ENCODE measurements at regions not wholly inside any gene's neighbourhood (a gene's known extent, or its start where the extent isn't known, plus 50 kb on each side); places are given as distances from the start of the nearest gene placed in this dataset.

- Histone ChIP-seq H3K4me3 (no peak overlapping the region), H3K27ac (peak overlapping the region; percentile 74 to 91 (median 90)), H3K4me1 (peaks cover 0 to 11% (median 3%) of the 10 kb centered on the region in 4 donors), H3K36me3 (no peaks in the 10 kb centered on the region), H3K27me3 (no peaks in the 10 kb centered on the region), H3K9me3 (no peaks in the 10 kb centered on the region)
- intact Hi-C loops (cut with DNase I): no loop called here
- DNase-seq: no peak
- peak; percentile 95 to 99 (median 98) for ATAC-seq
- 17% methylated on average over 6 of the region's 6 CpGs for WGBS (ENCODE audit: insufficient coverage, low coverage, low lambda C conversion rate, missing lambda C conversion rate)
- TF ChIP-seq, protein P1, sequence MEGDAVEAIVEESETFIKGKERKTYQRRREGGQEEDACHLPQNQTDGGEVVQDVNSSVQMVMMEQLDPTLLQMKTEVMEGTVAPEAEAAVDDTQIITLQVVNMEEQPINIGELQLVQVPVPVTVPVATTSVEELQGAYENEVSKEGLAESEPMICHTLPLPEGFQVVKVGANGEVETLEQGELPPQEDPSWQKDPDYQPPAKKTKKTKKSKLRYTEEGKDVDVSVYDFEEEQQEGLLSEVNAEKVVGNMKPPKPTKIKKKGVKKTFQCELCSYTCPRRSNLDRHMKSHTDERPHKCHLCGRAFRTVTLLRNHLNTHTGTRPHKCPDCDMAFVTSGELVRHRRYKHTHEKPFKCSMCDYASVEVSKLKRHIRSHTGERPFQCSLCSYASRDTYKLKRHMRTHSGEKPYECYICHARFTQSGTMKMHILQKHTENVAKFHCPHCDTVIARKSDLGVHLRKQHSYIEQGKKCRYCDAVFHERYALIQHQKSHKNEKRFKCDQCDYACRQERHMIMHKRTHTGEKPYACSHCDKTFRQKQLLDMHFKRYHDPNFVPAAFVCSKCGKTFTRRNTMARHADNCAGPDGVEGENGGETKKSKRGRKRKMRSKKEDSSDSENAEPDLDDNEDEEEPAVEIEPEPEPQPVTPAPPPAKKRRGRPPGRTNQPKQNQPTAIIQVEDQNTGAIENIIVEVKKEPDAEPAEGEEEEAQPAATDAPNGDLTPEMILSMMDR (IDR thresholded peaks at IDR 0.05): no peak
- no peak for TF ChIP-seq POLR2A (IDR thresholded peaks at IDR 0.05)
Observed at GRCh38 chr6:63410435-63411426, 90.9 kb upstream of the LGSN start.

DNA sequence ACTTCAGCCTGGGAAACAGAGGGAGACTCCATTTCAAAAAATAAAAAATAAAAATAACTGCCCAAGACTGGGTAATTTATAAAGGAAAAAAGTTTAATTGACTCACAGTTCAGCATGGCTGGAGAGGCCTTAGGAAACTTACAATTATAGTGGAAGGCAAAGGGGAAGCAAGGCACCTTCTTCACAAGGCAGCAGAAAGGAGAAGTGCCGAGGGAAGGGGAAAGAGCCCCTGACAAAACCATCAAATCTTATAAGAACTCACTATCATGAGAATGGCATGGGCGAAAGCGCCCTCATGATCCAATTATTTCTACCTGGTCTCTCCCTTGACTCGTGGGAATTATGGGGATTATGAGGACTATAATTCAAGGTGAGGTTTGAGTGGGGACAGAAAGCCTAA lies 95.5 kb upstream of the LGSN start:
- WGBS (ENCODE audit: insufficient coverage, low coverage, low lambda C conversion rate, missing lambda C conversion rate): 83% methylated on average over 1 of the region's 4 CpGs
- no peaks in the 10 kb centered on the region for H3K9me3 ChIP-seq
- no peak for ATAC-seq
- peaks cover 0 to 25% (median 6%) of the 10 kb centered on the region in 4 donors for H3K4me1 ChIP-seq
- no peak overlapping the region for H3K27ac ChIP-seq
- H3K4me3 ChIP-seq: no peak overlapping the region
- no peaks in the 10 kb centered on the region for H3K27me3 ChIP-seq
- intact Hi-C loops (cut with DNase I): no loop called here
- no peak for TF ChIP-seq POLR2A (IDR thresholded peaks at IDR 0.05)
- no peaks in the 10 kb centered on the region for H3K36me3 ChIP-seq
- no peak for DNase-seq

DNA sequence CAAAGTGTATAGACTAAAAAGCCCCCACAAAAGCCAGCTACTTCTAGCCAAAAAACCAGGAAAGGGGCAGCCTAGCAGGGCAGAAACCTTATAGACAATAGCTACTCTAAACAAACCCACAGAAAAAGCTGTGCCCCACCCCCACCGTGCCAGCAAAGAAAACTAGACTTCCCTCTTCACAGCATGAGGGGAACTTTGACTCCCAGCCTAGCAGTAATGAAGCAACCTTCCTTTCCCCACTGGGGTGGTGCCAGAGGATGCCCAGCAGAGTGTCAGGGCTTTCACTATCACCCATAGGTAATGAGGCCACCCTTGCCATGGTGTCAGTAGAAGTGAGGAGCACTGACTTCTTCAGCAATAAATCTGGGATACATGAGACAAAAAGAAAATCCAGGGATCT lies 99.0 kb upstream of the LGSN start:
- Histone ChIP-seq H3K4me3 (no peak overlapping the region), H3K27me3 (no peaks in the 10 kb centered on the region), H3K36me3 (no peaks in the 10 kb centered on the region), H3K9me3 (no peaks in the 10 kb centered on the region), H3K27ac (peak overlapping the region in 2 of 3 donors; percentile 43 to 46), H3K4me1 (peaks cover 0 to 15% (median 3%) of the 10 kb centered on the region in 4 donors)
- WGBS (ENCODE audit: insufficient coverage, low coverage, low lambda C conversion rate, missing lambda C conversion rate): 0% methylated on average over 1 of the region's 1 CpG
- intact Hi-C loops (cut with DNase I): no loop called here
- DNase-seq: peak; percentile 78 to 86 (median 83)
- ATAC-seq: peak; percentile 97 to 99 (median 98)
- TF ChIP-seq POLR2A (IDR thresholded peaks at IDR 0.05): peak; percentile 15
- TF ChIP-seq, protein P1 (IDR thresholded peaks at IDR 0.05): no peak

DNA sequence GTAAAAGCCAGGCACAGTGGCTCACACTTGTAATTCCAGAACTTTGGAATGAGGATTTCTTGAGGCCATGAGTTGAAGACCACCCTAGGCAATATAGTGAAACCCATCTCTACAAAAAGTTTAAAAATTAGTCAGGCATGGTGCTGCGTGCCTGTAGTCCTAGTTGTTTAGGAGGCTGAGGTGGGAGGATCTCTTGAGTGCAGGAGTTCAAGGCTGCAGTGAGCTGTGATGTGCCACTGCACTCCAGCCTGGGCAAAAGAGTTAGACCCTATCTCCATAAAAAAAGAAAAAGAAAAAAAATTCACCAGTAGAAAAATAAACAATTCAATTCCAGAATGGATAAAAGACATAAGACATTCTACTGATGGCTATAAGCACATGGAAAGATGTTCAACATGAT lies 104.9 kb upstream of the LGSN start:
- Histone ChIP-seq H3K36me3 (no peaks in the 10 kb centered on the region), H3K27me3 (no peaks in the 10 kb centered on the region), H3K4me1 (peaks cover 0 to 8% (median 0%) of the 10 kb centered on the region in 4 donors), H3K4me3 (no peak overlapping the region), H3K9me3 (no peaks in the 10 kb centered on the region), H3K27ac (no peak overlapping the region)
- TF ChIP-seq POLR2A (IDR thresholded peaks at IDR 0.05): no peak
- TF ChIP-seq, protein P1 (IDR thresholded peaks at IDR 0.05): no peak
- intact Hi-C loops (cut with DNase I): no loop called here
- ATAC-seq: no peak
- WGBS (ENCODE audit: insufficient coverage, low coverage, low lambda C conversion rate, missing lambda C conversion rate): 100% methylated on average over 1 of the region's 1 CpG
- DNase-seq: no peak

GRCh38 chr6:63425493-63425892 lies 105.7 kb upstream of the LGSN start:
- no peaks in the 10 kb centered on the region for H3K27me3 ChIP-seq
- intact Hi-C loops (cut with DNase I): no loop called here
- 88% methylated on average over 2 of the region's 2 CpGs for WGBS (ENCODE audit: insufficient coverage, low coverage, low lambda C conversion rate, missing lambda C conversion rate)
- H3K9me3 ChIP-seq: no peaks in the 10 kb centered on the region
- H3K27ac ChIP-seq: no peak overlapping the region
- H3K4me1 ChIP-seq: peaks cover 0 to 4% (median 0%) of the 10 kb centered on the region in 4 donors
- no peak for DNase-seq
- ATAC-seq: no peak
- H3K36me3 ChIP-seq: no peaks in the 10 kb centered on the region
- TF ChIP-seq, protein P1 (IDR thresholded peaks at IDR 0.05): no peak
- no peak for TF ChIP-seq POLR2A (IDR thresholded peaks at IDR 0.05)
- H3K4me3 ChIP-seq: no peak overlapping the region

Data from right lobe of liver (tissue), 6 donors.